ENCODE measurements at regions not wholly inside any gene's neighbourhood (a gene's known extent, or its start where the extent isn't known, plus 50 kb on each side); places are given as distances from the start of the nearest gene placed in this dataset.

DNA sequence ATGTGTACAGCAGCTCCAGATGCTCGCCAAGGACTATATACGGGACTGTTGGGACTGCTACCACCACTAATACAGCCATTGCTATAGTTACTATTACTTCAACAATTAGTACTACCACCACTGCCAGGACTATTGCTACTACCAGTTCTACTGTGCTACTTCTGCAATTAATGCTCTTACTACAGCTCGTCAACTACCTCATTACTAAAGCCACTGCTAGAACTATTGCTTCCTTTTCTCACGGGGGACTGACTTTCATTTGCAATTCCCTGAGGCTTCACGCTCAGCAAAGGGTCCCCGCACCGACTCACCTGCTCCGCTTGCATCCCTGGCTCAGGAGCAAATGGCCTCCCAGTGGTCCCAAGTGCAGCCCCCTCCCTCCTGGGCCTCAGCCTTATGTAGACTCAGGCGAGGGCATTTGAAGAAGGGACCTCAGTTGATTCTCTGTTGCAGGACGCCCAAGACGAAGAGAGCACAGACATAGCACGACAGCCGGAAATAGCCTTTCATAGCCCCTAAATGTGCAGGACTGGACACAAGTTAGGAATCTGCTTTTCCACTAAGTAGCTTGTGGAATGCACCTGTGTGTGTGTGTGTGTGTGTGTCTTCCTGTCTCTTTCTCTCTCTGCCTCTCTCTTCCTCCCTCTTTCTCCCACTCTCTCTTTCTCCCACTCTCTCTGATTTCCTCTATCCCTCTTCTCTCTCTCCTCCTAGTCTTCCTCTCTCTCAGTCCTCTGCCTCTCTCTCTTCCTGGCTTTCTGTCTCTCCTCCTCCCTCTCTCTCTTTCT is 294.8 kb downstream of the ASMT start:
- no peak for TF ChIP-seq CTCF (conservative IDR thresholded peaks at IDR 0.05 in 1 of 2, IDR thresholded peaks at IDR 0.05 in 1 of 2; ENCODE audit: low read depth in 1 of 2, low read length in 2 of 2)
- no peak for TF ChIP-seq EZH2 (IDR thresholded peaks at IDR 0.05; ENCODE audit: low read length, missing control alignments)

All from fibroblast of lung (primary cell).